ENCODE measurements at regions not wholly inside any gene's neighbourhood (a gene's known extent, or its start where the extent isn't known, plus 50 kb on each side); places are given as distances from the start of the nearest gene placed in this dataset.

- H3K4me3 ChIP-seq (ENCODE audit: low read length), result no peak overlapping the region
- DNase-seq, result no peak
- no peaks in the 10 kb centered on the region for H3K27me3 ChIP-seq (ENCODE audit: control insufficient read depth in 2 of 2, insufficient read depth in 2 of 2, low read length in 2 of 2)
- H3K27ac ChIP-seq (ENCODE audit: low read depth, low read length), result no peak overlapping the region
- Mint-ChIP-seq H3K9me3 (peaks cover 0 to 9% (median 2%) of the 10 kb centered on the region in 11 donors), H3K36me3 (no peaks in the 10 kb centered on the region), H3K27ac (no peak overlapping the region), H3K27me3 (no peaks in the 10 kb centered on the region), H3K4me1 (no peaks in the 10 kb centered on the region), H3K4me3 (no peak overlapping the region)
- H3K9me3 ChIP-seq (ENCODE audit: control insufficient read depth in 2 of 3, low read length in 3 of 3), result no peaks in the 10 kb centered on the region
- ChIA-PET CTCF (no interaction called here), POLR2A (no interaction called here)
- ATAC-seq, result no peak
- H3K4me1 ChIP-seq (ENCODE audit: control insufficient read depth in 2 of 2, insufficient read depth in 2 of 2, low read length in 2 of 2), result no peaks in the 10 kb centered on the region
- no peaks in the 10 kb centered on the region for H3K36me3 ChIP-seq (ENCODE audit: control insufficient read depth in 2 of 3, insufficient read depth in 3 of 3, low read length in 3 of 3)
- intact Hi-C loops (cut with micrococcal nuclease), result no loop called here
Observed at GRCh38 chr5:125365747-125366146, 619.3 kb upstream of the ZNF608 start.

- no peaks in the 10 kb centered on the region for H3K27me3 ChIP-seq (ENCODE audit: control insufficient read depth in 2 of 2, insufficient read depth in 2 of 2, low read length in 2 of 2)
- ChIA-PET POLR2A (no interaction called here), CTCF (no interaction called here)
- no peak for DNase-seq
- Mint-ChIP-seq H3K27ac (no peak overlapping the region), H3K36me3 (no peaks in the 10 kb centered on the region), H3K4me3 (no peak overlapping the region), H3K4me1 (no peaks in the 10 kb centered on the region), H3K9me3 (peaks cover 0 to 9% (median 2%) of the 10 kb centered on the region in 11 donors), H3K27me3 (no peaks in the 10 kb centered on the region)
- no peaks in the 10 kb centered on the region for H3K9me3 ChIP-seq (ENCODE audit: control insufficient read depth in 2 of 3, low read length in 3 of 3)
- ATAC-seq, result no peak
- intact Hi-C loops (cut with micrococcal nuclease), result no loop called here
- no peak overlapping the region for H3K27ac ChIP-seq (ENCODE audit: low read depth, low read length)
- H3K4me3 ChIP-seq (ENCODE audit: low read length), result no peak overlapping the region
- no peaks in the 10 kb centered on the region for H3K4me1 ChIP-seq (ENCODE audit: control insufficient read depth in 2 of 2, insufficient read depth in 2 of 2, low read length in 2 of 2)
- H3K36me3 ChIP-seq (ENCODE audit: control insufficient read depth in 2 of 3, insufficient read depth in 3 of 3, low read length in 3 of 3), result no peaks in the 10 kb centered on the region
Observed at GRCh38 chr5:125367702-125368101, 621.3 kb upstream of the ZNF608 start.

DNA sequence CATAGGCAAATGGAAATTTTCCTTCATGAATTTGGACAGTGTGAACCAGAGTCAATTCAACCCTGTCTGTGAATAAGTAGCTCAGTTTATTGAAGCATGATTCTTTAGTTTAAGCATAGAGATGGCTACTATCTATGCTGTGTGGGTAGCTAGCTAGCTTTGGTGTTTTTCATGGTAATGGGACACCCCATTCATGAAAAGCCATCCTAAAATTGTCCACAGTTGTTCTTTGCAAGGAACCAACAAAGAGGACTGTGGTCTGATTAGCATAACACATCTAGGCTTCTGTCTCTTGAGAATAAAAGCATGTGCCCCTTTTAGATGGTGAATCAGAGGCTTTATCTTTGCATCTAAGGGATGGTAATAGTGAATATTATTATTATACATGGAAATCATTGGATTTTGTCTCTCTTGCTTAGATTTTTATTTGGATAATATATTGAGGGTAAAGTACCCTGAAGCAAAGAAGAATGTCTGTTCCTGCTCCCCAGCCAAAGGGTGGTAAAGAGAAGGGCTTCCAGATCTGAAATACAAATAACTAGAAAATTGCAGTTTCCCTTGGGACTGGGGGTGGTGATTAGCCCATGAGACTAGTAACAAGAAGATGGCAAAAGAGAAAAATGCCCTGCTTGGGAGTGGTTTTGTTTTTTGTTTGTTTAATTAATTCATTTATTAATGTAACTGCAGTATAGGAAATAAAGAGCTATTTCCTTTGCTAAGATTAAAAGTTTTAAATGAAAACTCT is 624.2 kb upstream of the ZNF608 start:
- CTCF ChIA-PET, result no interaction called here
- no peak overlapping the region for H3K27ac ChIP-seq (ENCODE audit: low read depth, low read length)
- H3K27me3 ChIP-seq (ENCODE audit: control insufficient read depth in 2 of 2, insufficient read depth in 2 of 2, low read length in 2 of 2), result no peaks in the 10 kb centered on the region
- intact Hi-C loops (cut with micrococcal nuclease), result no loop called here
- Mint-ChIP-seq H3K4me3 (no peak overlapping the region), H3K36me3 (no peaks in the 10 kb centered on the region), H3K27ac (no peak overlapping the region), H3K27me3 (no peaks in the 10 kb centered on the region), H3K4me1 (no peaks in the 10 kb centered on the region), H3K9me3 (peaks cover 0 to 9% (median 2%) of the 10 kb centered on the region in 11 donors)
- no peaks in the 10 kb centered on the region for H3K36me3 ChIP-seq (ENCODE audit: control insufficient read depth in 2 of 3, insufficient read depth in 3 of 3, low read length in 3 of 3)
- no peak overlapping the region for H3K4me3 ChIP-seq (ENCODE audit: low read length)
- POLR2A ChIA-PET, result no interaction called here
- H3K4me1 ChIP-seq (ENCODE audit: control insufficient read depth in 2 of 2, insufficient read depth in 2 of 2, low read length in 2 of 2), result no peaks in the 10 kb centered on the region
- DNase-seq, result no peak
- H3K9me3 ChIP-seq (ENCODE audit: control insufficient read depth in 2 of 3, low read length in 3 of 3), result no peaks in the 10 kb centered on the region
- ATAC-seq, result no peak

- intact Hi-C loops (cut with micrococcal nuclease), result no loop called here
- H3K4me3 ChIP-seq (ENCODE audit: low read length), result no peak overlapping the region
- DNase-seq (no peak), ATAC-seq (no peak)
- no peak overlapping the region for H3K4me3 Mint-ChIP-seq
- CTCF ChIA-PET, result no interaction called here
- H3K27ac ChIP-seq (ENCODE audit: low read depth, low read length), result no peak overlapping the region
- H3K4me1 Mint-ChIP-seq, result no peaks in the 10 kb centered on the region
- POLR2A ChIA-PET, result no interaction called here
- H3K4me1 ChIP-seq (ENCODE audit: control insufficient read depth in 2 of 2, insufficient read depth in 2 of 2, low read length in 2 of 2), result no peaks in the 10 kb centered on the region
- H3K36me3 ChIP-seq (ENCODE audit: control insufficient read depth in 2 of 3, insufficient read depth in 3 of 3, low read length in 3 of 3), result no peaks in the 10 kb centered on the region
- no peaks in the 10 kb centered on the region for H3K27me3 Mint-ChIP-seq
- no peak overlapping the region for H3K27ac Mint-ChIP-seq
- H3K27me3 ChIP-seq (ENCODE audit: control insufficient read depth in 2 of 2, insufficient read depth in 2 of 2, low read length in 2 of 2), result no peaks in the 10 kb centered on the region
- H3K9me3 ChIP-seq (ENCODE audit: control insufficient read depth in 2 of 3, low read length in 3 of 3), result no peaks in the 10 kb centered on the region
- H3K36me3 Mint-ChIP-seq, result no peaks in the 10 kb centered on the region
- peaks cover 0 to 2% (median 0%) of the 10 kb centered on the region in 11 donors for H3K9me3 Mint-ChIP-seq
Observed at GRCh38 chr5:125372694-125373631, 626.5 kb upstream of the ZNF608 start.

GRCh38 chr5:125375143-125375542 is 628.7 kb upstream of the ZNF608 start:
- H3K4me3 Mint-ChIP-seq, result no peak overlapping the region
- H3K9me3 Mint-ChIP-seq, result peaks cover 0 to 7% (median 0%) of the 10 kb centered on the region in 11 donors
- no peaks in the 10 kb centered on the region for H3K36me3 ChIP-seq (ENCODE audit: control insufficient read depth in 2 of 3, insufficient read depth in 3 of 3, low read length in 3 of 3)
- H3K4me1 ChIP-seq (ENCODE audit: control insufficient read depth in 2 of 2, insufficient read depth in 2 of 2, low read length in 2 of 2), result no peaks in the 10 kb centered on the region
- ChIA-PET CTCF (no interaction called here), POLR2A (no interaction called here)
- no peaks in the 10 kb centered on the region for H3K36me3 Mint-ChIP-seq
- no peak overlapping the region for H3K27ac Mint-ChIP-seq
- intact Hi-C loops (cut with micrococcal nuclease), result no loop called here
- no peaks in the 10 kb centered on the region for H3K4me1 Mint-ChIP-seq
- H3K9me3 ChIP-seq (ENCODE audit: control insufficient read depth in 2 of 3, low read length in 3 of 3), result no peaks in the 10 kb centered on the region
- DNase-seq, result no peak
- H3K27me3 Mint-ChIP-seq, result no peaks in the 10 kb centered on the region
- no peak overlapping the region for H3K27ac ChIP-seq (ENCODE audit: low read depth, low read length)
- no peaks in the 10 kb centered on the region for H3K27me3 ChIP-seq (ENCODE audit: control insufficient read depth in 2 of 2, insufficient read depth in 2 of 2, low read length in 2 of 2)
- no peak overlapping the region for H3K4me3 ChIP-seq (ENCODE audit: low read length)
- ATAC-seq, result no peak

- ChIA-PET POLR2A (no interaction called here), CTCF (no interaction called here)
- intact Hi-C loops (cut with micrococcal nuclease), result no loop called here
- no peak overlapping the region for H3K4me3 Mint-ChIP-seq
- ATAC-seq (no peak), DNase-seq (no peak)
- H3K36me3 Mint-ChIP-seq, result no peaks in the 10 kb centered on the region
- Histone ChIP-seq H3K27ac (ENCODE audit: low read depth, low read length) (no peak overlapping the region), H3K27me3 (ENCODE audit: control insufficient read depth in 2 of 2, insufficient read depth in 2 of 2, low read length in 2 of 2) (no peaks in the 10 kb centered on the region), H3K9me3 (ENCODE audit: control insufficient read depth in 2 of 3, low read length in 3 of 3) (no peaks in the 10 kb centered on the region), H3K4me3 (ENCODE audit: low read length) (no peak overlapping the region), H3K4me1 (ENCODE audit: control insufficient read depth in 2 of 2, insufficient read depth in 2 of 2, low read length in 2 of 2) (no peaks in the 10 kb centered on the region), H3K36me3 (ENCODE audit: control insufficient read depth in 2 of 3, insufficient read depth in 3 of 3, low read length in 3 of 3) (no peaks in the 10 kb centered on the region)
- peaks cover 0 to 7% (median 0%) of the 10 kb centered on the region in 11 donors for H3K9me3 Mint-ChIP-seq
- H3K27me3 Mint-ChIP-seq, result no peaks in the 10 kb centered on the region
- no peaks in the 10 kb centered on the region for H3K4me1 Mint-ChIP-seq
- no peak overlapping the region for H3K27ac Mint-ChIP-seq
Observed at GRCh38 chr5:125376059-125376641, 629.7 kb upstream of the ZNF608 start.

Measured in naive thymus-derived CD4-positive, alpha-beta T cell (primary cell).